ENCODE measurements at regions not wholly inside any gene's neighbourhood (a gene's known extent, or its start where the extent isn't known, plus 50 kb on each side); places are given as distances from the start of the nearest gene placed in this dataset.

DNA sequence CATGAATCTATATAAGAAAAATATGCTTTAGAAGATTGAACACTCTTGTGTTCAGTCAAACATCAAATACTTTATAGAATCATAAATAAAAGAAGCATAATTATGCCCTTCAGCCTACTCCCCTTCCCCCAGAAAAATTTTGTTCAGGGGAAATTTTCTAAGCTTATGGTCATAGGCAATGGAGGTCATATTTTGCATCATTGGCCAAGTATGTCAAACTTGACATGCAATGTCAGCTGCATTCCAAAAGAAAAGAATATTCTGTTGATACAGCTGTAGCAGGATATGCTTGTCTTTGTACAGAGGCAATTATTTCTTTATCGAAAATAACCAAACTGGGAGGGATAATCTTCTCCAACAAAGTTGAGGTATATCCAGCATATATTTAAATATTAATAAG, 328.2 kb downstream of the ZIC1 start:
- TF ChIP-seq, protein P1, sequence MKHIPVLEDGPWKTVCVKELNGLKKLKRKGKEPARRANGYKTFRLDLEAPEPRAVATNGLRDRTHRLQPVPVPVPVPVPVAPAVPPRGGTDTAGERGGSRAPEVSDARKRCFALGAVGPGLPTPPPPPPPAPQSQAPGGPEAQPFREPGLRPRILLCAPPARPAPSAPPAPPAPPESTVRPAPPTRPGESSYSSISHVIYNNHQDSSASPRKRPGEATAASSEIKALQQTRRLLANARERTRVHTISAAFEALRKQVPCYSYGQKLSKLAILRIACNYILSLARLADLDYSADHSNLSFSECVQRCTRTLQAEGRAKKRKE (CRISPR knock-in tag; IDR thresholded peaks at IDR 0.05; ENCODE audit: low read depth): no peak
- TF ChIP-seq, protein P2, sequence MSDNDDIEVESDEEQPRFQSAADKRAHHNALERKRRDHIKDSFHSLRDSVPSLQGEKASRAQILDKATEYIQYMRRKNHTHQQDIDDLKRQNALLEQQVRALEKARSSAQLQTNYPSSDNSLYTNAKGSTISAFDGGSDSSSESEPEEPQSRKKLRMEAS (IDR thresholded peaks at IDR 0.05): no peak
- TF ChIP-seq RAD21 (conservative IDR thresholded peaks at IDR 0.05 in 1 of 2, IDR thresholded peaks at IDR 0.05 in 1 of 2) (no peak), ZFP36 (IDR thresholded peaks at IDR 0.05; ENCODE audit: borderline replicate concordance, partially characterized antibody) (no peak), JUNB (IDR thresholded peaks at IDR 0.05) (no peak)
- TF ChIP-seq, protein P3, sequence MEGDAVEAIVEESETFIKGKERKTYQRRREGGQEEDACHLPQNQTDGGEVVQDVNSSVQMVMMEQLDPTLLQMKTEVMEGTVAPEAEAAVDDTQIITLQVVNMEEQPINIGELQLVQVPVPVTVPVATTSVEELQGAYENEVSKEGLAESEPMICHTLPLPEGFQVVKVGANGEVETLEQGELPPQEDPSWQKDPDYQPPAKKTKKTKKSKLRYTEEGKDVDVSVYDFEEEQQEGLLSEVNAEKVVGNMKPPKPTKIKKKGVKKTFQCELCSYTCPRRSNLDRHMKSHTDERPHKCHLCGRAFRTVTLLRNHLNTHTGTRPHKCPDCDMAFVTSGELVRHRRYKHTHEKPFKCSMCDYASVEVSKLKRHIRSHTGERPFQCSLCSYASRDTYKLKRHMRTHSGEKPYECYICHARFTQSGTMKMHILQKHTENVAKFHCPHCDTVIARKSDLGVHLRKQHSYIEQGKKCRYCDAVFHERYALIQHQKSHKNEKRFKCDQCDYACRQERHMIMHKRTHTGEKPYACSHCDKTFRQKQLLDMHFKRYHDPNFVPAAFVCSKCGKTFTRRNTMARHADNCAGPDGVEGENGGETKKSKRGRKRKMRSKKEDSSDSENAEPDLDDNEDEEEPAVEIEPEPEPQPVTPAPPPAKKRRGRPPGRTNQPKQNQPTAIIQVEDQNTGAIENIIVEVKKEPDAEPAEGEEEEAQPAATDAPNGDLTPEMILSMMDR (IDR thresholded peaks at IDR 0.05): no peak
